Erythroblast (primary cell): ENCODE measurements at regions not wholly inside any gene's neighbourhood (a gene's known extent, or its start where the extent isn't known, plus 50 kb on each side); places are given as distances from the start of the nearest gene placed in this dataset.

Source experiments
- GATA1 ChIP-seq: IDR thresholded peaks from 2 replicates; pipeline ENCODE4 v1.6.1; 2011; ENCODE audit warnings: low read depth, mild to moderate bottlenecking, control low read depth, low read length, moderate library complexity
- POLR2A ChIP-seq: IDR thresholded peaks from 2 replicates; pipeline ENCODE4 v1.6.1; 2011; ENCODE audit warnings: mild to moderate bottlenecking, low read length

- TF ChIP-seq POLR2A (no peak), GATA1 (no peak)
Measured at GRCh38 chr13:67934617-67935330, 704.6 kb upstream of the PCDH9 start.
